CD4-positive, alpha-beta memory T cell (primary cell): ENCODE measurements at regions not wholly inside any gene's neighbourhood (a gene's known extent, or its start where the extent isn't known, plus 50 kb on each side); places are given as distances from the start of the nearest gene placed in this dataset.
"Not testable (repeated sequence)": the region's sequence is repeated elsewhere in the genome, so short reads cannot be mapped to it uniquely, and the experiment has no call there.

Source experiments
- CTCF ChIA-PET: fragments of 350-600 bp; sonication (Branson Sonifier 250); formaldehyde crosslinking; loops from one replicate; lab custom pipeline; 2021; ENCODE audit warnings: inconsistent platforms; ENCODE audit not compliant: partially characterized antibody; lab: Charles Lee
- POLR2A ChIA-PET: fragments of 350-600 bp; sonication (Branson Sonifier 250); formaldehyde crosslinking; loops from one replicate; lab custom pipeline; 2021; ENCODE audit not compliant: partially characterized antibody; lab: Charles Lee
- DNase-seq, 5 donors: peaks; one replicate each; pipeline versions ENCODE4 v3.0.0 to v3.0.0-alpha.2; 2020 to 2022; ENCODE audit warnings: mixed read lengths in 1 of 5
- H3K27ac ChIP-seq: one replicate; pipeline ENCODE4 v1.7.0; 2013; ENCODE audit warnings: low read depth, low read length
- H3K27me3 ChIP-seq: 2 replicates; pipeline ENCODE4 v1.7.0; 2013; ENCODE audit warnings: mild to moderate bottlenecking, low read length, moderate library complexity; ENCODE audit not compliant: insufficient read depth
- H3K36me3 ChIP-seq: 2 replicates; pipeline ENCODE4 v1.7.0; 2013; ENCODE audit warnings: mild to moderate bottlenecking, low read length, moderate library complexity; ENCODE audit not compliant: insufficient read depth
- H3K4me1 ChIP-seq: 2 replicates; pipeline ENCODE4 v1.7.0; 2013; ENCODE audit warnings: mild to moderate bottlenecking, low read length, moderate library complexity; ENCODE audit not compliant: insufficient read depth
- H3K4me3 ChIP-seq, 2 donors: one replicate each; pipeline ENCODE4 v1.7.0; 2013; ENCODE audit warnings: low read length in 2 of 2, mild to moderate bottlenecking in 1 of 2
- H3K9me3 ChIP-seq, 2 donors: one replicate each; pipeline ENCODE4 v1.7.0; 2013; ENCODE audit warnings: low read length in 2 of 2, control low read depth in 1 of 2; ENCODE audit not compliant: control insufficient read depth in 1 of 2
- H3K27ac Mint-ChIP-seq, 7 donors: one replicate each; pipeline ENCODE4 v1.8.0; 2020 to 2021; ENCODE audit warnings: mixed read lengths in 7 of 7, mild to moderate bottlenecking in 6 of 7, inconsistent platforms in 3 of 7, moderate library complexity in 3 of 7
- H3K27me3 Mint-ChIP-seq, 2 donors: one replicate each; pipeline ENCODE4 v1.8.0; 2020 to 2021; ENCODE audit warnings: mixed read lengths in 2 of 2
- H3K36me3 Mint-ChIP-seq, 2 donors: one replicate each; pipeline ENCODE4 v1.8.0; 2020 to 2021; ENCODE audit warnings: mixed read lengths in 2 of 2, inconsistent platforms in 1 of 2, mild to moderate bottlenecking in 1 of 2
- H3K4me1 Mint-ChIP-seq, 4 donors: one replicate each; pipeline ENCODE4 v1.8.0; 2020 to 2021; ENCODE audit warnings: mixed read lengths in 4 of 4, mild to moderate bottlenecking in 1 of 4
- H3K4me3 Mint-ChIP-seq, 8 donors: one replicate each; pipeline ENCODE4 v1.8.0; 2020 to 2021; ENCODE audit warnings: mixed read lengths in 8 of 8, mild to moderate bottlenecking in 7 of 8, moderate library complexity in 6 of 8, inconsistent platforms in 3 of 8
- H3K9me3 Mint-ChIP-seq, 8 donors: one replicate each; pipeline ENCODE4 v1.8.0; 2020 to 2021; ENCODE audit warnings: mixed read lengths in 8 of 8, mild to moderate bottlenecking in 5 of 8, inconsistent platforms in 3 of 8, moderate library complexity in 1 of 8
- intact Hi-C: fragments of 100-400 bp; cut with micrococcal nuclease; formaldehyde crosslinking; loops from one replicate; pipeline ENCODE4 v1.15.1; 2023

DNA sequence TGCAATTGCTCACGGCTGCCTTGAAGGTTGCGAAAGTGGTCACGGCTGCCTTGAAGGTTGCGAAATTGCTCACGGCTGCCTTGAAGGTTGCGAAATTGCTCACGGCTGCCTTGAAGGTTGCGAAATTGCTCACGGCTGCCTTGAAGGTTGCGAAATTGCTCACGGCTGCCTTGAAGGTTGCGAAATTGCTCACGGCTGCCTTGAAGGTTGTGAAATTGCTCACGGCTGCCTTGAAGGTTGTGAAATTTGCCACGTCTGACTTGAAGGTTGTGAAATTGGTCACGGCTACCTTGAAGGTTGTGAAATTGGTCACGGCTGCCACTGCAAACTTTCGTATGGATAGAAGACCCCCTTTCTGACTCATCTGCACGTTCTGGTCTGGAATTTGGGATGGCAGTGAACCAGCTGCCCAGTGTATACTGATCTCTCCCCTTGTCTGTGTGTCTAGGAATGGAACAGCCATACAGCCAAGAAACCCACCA is 150.1 kb downstream of the ASMT start:
- peaks cover 0 to 14% (median 6%) of the 10 kb centered on the region in 4 donors for H3K4me1 Mint-ChIP-seq

DNA sequence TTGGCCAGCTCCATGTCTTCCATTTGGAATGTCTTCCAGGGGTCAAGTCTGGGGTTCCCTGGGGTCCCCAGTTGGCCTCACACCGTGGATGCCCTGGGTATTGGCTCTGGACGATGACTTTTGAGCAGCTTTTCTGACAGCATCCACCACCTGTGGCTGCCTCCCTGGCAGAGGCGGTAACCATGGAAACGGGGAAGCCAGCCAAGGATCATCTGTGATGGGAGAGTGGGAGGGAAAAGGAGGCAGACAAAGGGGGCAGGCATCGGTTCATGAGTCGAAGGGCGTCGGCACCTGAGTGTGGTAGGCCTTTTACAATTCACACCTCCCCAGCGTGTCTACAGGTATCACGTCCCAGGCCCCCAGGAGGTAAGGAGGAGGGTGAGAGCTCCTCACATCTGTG is 152.2 kb downstream of the ASMT start:
- Histone ChIP-seq H3K27me3 (no peaks in the 10 kb centered on the region), H3K4me3 (no peak overlapping the region), H3K9me3 (peaks cover 0 to 5% of the 10 kb centered on the region in 2 donors), H3K27ac (no peak overlapping the region), H3K36me3 (no peaks in the 10 kb centered on the region), H3K4me1 (no peaks in the 10 kb centered on the region)
- Mint-ChIP-seq H3K27ac (no peak overlapping the region), H3K27me3 (no peaks in the 10 kb centered on the region), H3K9me3 (peaks cover 3 to 65% (median 38%) of the 10 kb centered on the region in 8 donors), H3K4me1 (peaks cover 0 to 14% (median 6%) of the 10 kb centered on the region in 4 donors), H3K4me3 (no peak overlapping the region), H3K36me3 (peaks cover 15 to 20% of the 10 kb centered on the region in 2 donors)
- ChIA-PET CTCF (no interaction called here), POLR2A (no interaction called here)
- intact Hi-C loops: no loop called here
- DNase-seq: no peak

More for the DNA sequence above, 150.1 kb downstream of the ASMT start:
- CTCF ChIA-PET, POLR2A ChIA-PET, H3K36me3 ChIP-seq, H3K9me3 ChIP-seq, H3K4me3 ChIP-seq, H3K27me3 Mint-ChIP-seq, H3K4me1 ChIP-seq, H3K27me3 ChIP-seq, H3K27ac Mint-ChIP-seq, intact Hi-C loops, H3K27ac ChIP-seq: not testable (repeated sequence)
- Mint-ChIP-seq H3K9me3 (peaks cover 0 to 62% (median 34%) of the 10 kb centered on the region in 8 donors), H3K4me3 (peak overlapping the region in 6 of 8 donors; percentile 43 to 77 (median 52)), H3K36me3 (peaks cover 13 to 15% of the 10 kb centered on the region in 2 donors)
- DNase-seq: peak in 1 of 5 donors; percentile 2

DNA sequence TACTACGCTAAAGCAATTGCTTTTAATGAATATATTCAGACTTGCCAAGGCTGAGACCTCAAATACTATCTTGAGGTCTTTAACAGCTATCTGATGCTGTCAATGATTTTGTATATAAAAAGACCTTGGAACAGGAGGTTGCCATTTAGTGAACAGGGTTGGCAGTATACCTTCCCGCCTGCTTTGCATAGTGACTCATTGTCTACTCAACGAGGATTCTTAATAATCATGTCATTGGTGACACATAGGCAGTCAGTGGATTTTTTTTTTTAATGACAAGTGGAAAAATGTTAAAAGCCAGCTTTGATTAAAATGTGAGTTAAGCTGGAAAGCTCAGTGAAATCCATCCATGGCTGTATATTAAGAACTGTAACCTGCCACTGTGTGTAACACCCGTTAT is 164.0 kb downstream of the ASMT start:
- DNase-seq: no peak
- peaks cover 0 to 2% of the 10 kb centered on the region in 2 donors for H3K27me3 Mint-ChIP-seq
- H3K36me3 Mint-ChIP-seq: peaks cover 9 to 10% of the 10 kb centered on the region in 2 donors
- H3K36me3 ChIP-seq: no peaks in the 10 kb centered on the region
- H3K4me1 Mint-ChIP-seq: no peaks in the 10 kb centered on the region
- ChIA-PET CTCF (no interaction called here), POLR2A (no interaction called here)
- no peaks in the 10 kb centered on the region for H3K9me3 ChIP-seq
- no peaks in the 10 kb centered on the region for H3K27me3 ChIP-seq
- no peak overlapping the region for H3K27ac Mint-ChIP-seq
- intact Hi-C loops: no loop called here
- H3K4me3 ChIP-seq: no peak overlapping the region
- H3K4me3 Mint-ChIP-seq: no peak overlapping the region
- H3K4me1 ChIP-seq: no peaks in the 10 kb centered on the region
- no peak overlapping the region for H3K27ac ChIP-seq
- peaks cover 2 to 27% (median 11%) of the 10 kb centered on the region in 8 donors for H3K9me3 Mint-ChIP-seq

DNA sequence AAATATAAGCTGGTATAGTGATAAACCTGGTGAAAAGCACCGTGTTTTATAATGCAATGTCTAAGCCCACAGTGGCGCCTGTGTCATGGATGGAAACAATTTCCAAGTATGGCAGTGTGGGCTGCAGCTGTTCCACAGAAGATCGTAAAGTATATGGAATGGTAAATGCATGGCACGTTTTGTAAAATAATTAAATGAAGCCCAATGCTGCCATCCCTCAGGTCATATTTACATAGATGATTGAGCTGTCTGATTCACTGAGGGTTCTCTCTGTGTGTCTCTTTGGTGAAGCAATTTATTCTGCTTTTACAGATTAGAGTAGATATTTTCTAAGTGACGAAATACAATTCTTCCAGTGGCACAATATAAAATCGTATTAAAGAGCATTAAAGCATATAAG is 164.8 kb downstream of the ASMT start:
- peaks cover 0 to under 1% of the 10 kb centered on the region in 2 donors for H3K9me3 ChIP-seq
- no peak overlapping the region for H3K4me3 ChIP-seq
- H3K27ac ChIP-seq: no peak overlapping the region
- ChIA-PET CTCF (no interaction called here), POLR2A (no interaction called here)
- Mint-ChIP-seq H3K4me1 (no peaks in the 10 kb centered on the region), H3K27ac (no peak overlapping the region), H3K27me3 (peaks cover 0 to 2% of the 10 kb centered on the region in 2 donors), H3K36me3 (peaks cover 11 to 14% of the 10 kb centered on the region in 2 donors), H3K4me3 (no peak overlapping the region), H3K9me3 (peaks cover 2 to 30% (median 14%) of the 10 kb centered on the region in 8 donors)
- intact Hi-C loops: no loop called here
- no peaks in the 10 kb centered on the region for H3K4me1 ChIP-seq
- no peaks in the 10 kb centered on the region for H3K36me3 ChIP-seq
- no peak for DNase-seq
- H3K27me3 ChIP-seq: no peaks in the 10 kb centered on the region

DNA sequence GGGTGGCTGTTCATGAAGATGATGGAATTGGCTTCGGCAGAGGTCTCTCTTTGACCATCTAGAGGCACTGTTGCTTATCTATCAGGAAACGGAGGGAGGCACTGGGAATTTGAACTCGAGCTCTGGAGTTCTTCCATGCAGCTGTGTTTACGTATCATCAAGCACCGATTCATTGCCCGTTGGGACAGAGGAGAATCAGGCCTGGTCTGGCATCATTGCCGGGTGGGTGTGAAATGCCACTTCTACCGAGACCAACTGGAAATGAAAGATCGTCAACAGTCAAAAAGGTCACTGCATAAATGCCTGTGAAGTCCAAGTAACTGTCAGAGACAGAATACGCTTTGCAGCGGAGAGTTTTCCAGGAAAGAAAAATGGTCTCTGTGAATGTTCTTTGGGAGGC is 166.9 kb downstream of the ASMT start:
- intact Hi-C loops: no loop called here
- no peaks in the 10 kb centered on the region for H3K4me1 ChIP-seq
- CTCF ChIA-PET: no interaction called here

DNA sequence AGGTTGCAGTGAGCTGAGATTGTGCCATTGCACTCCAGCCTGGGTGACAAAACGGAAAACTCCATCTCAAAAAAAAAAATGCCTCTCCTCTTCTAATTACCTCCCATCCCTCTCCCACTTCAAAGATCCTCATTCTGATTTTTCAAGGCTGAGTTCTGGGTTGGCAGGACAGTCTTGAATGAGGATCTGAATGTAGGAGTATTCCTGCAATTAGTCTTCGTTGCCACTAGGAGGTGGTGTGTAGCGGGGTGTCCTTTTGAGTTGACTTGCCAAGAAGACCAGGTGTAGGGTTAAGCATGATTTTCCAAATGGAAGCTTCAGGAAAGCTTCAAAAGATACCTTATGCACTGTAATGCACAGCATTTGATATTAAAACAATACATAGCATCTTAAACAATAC is 169.9 kb downstream of the ASMT start:
- Mint-ChIP-seq H3K4me3 (no peak overlapping the region), H3K4me1 (no peaks in the 10 kb centered on the region)
- intact Hi-C loops: no loop called here

More for the DNA sequence above, 166.9 kb downstream of the ASMT start:
- Mint-ChIP-seq H3K36me3 (peaks cover 15 to 18% of the 10 kb centered on the region in 2 donors), H3K27ac (no peak overlapping the region), H3K4me1 (no peaks in the 10 kb centered on the region), H3K27me3 (no peaks in the 10 kb centered on the region), H3K9me3 (peaks cover 8 to 44% (median 27%) of the 10 kb centered on the region in 8 donors), H3K4me3 (no peak overlapping the region)
- POLR2A ChIA-PET: no interaction called here
- H3K27ac ChIP-seq: no peak overlapping the region
- H3K36me3 ChIP-seq: no peaks in the 10 kb centered on the region
- DNase-seq: peak in 1 of 5 donors; percentile 21
- H3K27me3 ChIP-seq: no peaks in the 10 kb centered on the region
- peaks cover 0 to 13% of the 10 kb centered on the region in 2 donors for H3K9me3 ChIP-seq
- no peak overlapping the region for H3K4me3 ChIP-seq

DNA sequence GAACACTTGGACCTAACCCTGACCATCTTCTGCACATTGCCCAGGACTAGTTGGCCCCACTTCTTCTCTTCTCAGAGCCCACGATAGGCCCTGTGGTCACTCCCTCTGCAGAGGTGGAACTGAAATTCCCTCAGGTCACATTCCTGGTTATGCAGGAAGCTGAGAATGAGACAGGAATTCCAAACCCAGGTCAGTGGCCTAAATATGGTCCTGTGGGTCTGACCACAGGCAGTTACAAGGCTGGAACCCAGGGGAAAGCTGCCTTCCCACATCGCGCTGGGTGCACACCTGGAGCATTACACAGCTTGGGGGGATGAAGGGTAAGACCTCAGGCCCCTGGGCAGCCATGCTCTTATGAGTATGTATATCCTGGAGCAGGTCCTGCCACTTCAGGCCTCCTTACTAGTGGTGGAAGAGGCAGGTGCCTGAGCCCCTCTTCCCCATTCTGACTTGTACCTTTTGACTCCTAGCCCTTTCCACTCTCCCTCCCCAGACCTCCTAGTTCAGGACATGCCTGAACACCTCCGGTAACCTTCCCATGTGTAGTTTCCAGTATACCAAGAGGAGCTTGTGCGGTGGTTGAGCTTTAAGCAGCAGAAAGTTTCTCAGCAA is 173.5 kb downstream of the ASMT start:
- H3K9me3 ChIP-seq: peaks cover 0 to 18% of the 10 kb centered on the region in 2 donors
- ChIA-PET POLR2A (no interaction called here), CTCF (no interaction called here)
- Mint-ChIP-seq H3K27me3 (no peaks in the 10 kb centered on the region), H3K36me3 (peaks cover 10 to 11% of the 10 kb centered on the region in 2 donors), H3K9me3 (peaks cover 2 to 33% (median 25%) of the 10 kb centered on the region in 8 donors), H3K4me3 (no peak overlapping the region), H3K4me1 (no peaks in the 10 kb centered on the region), H3K27ac (no peak overlapping the region)
- H3K27ac ChIP-seq: no peak overlapping the region
- no peaks in the 10 kb centered on the region for H3K27me3 ChIP-seq
- no peak overlapping the region for H3K4me3 ChIP-seq
- intact Hi-C loops: no loop called here
- DNase-seq: no peak
- no peaks in the 10 kb centered on the region for H3K4me1 ChIP-seq
- no peaks in the 10 kb centered on the region for H3K36me3 ChIP-seq

More for the DNA sequence above, 169.9 kb downstream of the ASMT start:
- DNase-seq: no peak
- Histone ChIP-seq H3K36me3 (no peaks in the 10 kb centered on the region), H3K4me1 (no peaks in the 10 kb centered on the region), H3K9me3 (peaks cover 0 to 18% of the 10 kb centered on the region in 2 donors), H3K4me3 (no peak overlapping the region), H3K27ac (no peak overlapping the region), H3K27me3 (no peaks in the 10 kb centered on the region)
- POLR2A ChIA-PET: no interaction called here
- H3K36me3 Mint-ChIP-seq: peaks cover 14 to 15% of the 10 kb centered on the region in 2 donors
- peaks cover 2 to 41% (median 27%) of the 10 kb centered on the region in 8 donors for H3K9me3 Mint-ChIP-seq
- CTCF ChIA-PET: no interaction called here
- H3K27ac Mint-ChIP-seq: no peak overlapping the region
- no peaks in the 10 kb centered on the region for H3K27me3 Mint-ChIP-seq
